Duodenal mucosa (tissue), 2 donors: ENCODE measurements at regions not wholly inside any gene's neighbourhood (a gene's known extent, or its start where the extent isn't known, plus 50 kb on each side); places are given as distances from the start of the nearest gene placed in this dataset.

Experiments used
- H3K27ac ChIP-seq: one replicate; pipeline ENCODE4 v1.7.0; 2013; ENCODE audit warnings: low read depth, low read length
- H3K27me3 ChIP-seq, 2 donors: one replicate each; pipeline ENCODE4 v1.7.0; 2013; ENCODE audit warnings: low read length in 2 of 2, control low read depth in 1 of 2; ENCODE audit not compliant: insufficient read depth in 2 of 2, control insufficient read depth in 1 of 2
- H3K36me3 ChIP-seq, 2 donors: one replicate each; pipeline ENCODE4 v1.7.0; 2013; ENCODE audit warnings: low read length in 2 of 2, control low read depth in 1 of 2; ENCODE audit not compliant: insufficient read depth in 2 of 2, control insufficient read depth in 1 of 2
- H3K4me1 ChIP-seq, 2 donors: one replicate each; pipeline ENCODE4 v1.7.0; 2013; ENCODE audit warnings: low read length in 2 of 2, control low read depth in 1 of 2; ENCODE audit not compliant: insufficient read depth in 2 of 2, control insufficient read depth in 1 of 2
- H3K4me3 ChIP-seq, 2 donors: one replicate each; pipeline ENCODE4 v1.7.0; 2013; ENCODE audit warnings: low read length in 2 of 2, low read depth in 1 of 2
- H3K9ac ChIP-seq, 2 donors: one replicate each; pipeline ENCODE4 v1.7.0; 2013; ENCODE audit warnings: low read length in 2 of 2, low read depth in 1 of 2
- H3K9me3 ChIP-seq, 2 donors: one replicate each; pipeline ENCODE4 v1.7.0; 2013; ENCODE audit warnings: low read length in 2 of 2, control low read depth in 1 of 2; ENCODE audit not compliant: control insufficient read depth in 1 of 2

DNA sequence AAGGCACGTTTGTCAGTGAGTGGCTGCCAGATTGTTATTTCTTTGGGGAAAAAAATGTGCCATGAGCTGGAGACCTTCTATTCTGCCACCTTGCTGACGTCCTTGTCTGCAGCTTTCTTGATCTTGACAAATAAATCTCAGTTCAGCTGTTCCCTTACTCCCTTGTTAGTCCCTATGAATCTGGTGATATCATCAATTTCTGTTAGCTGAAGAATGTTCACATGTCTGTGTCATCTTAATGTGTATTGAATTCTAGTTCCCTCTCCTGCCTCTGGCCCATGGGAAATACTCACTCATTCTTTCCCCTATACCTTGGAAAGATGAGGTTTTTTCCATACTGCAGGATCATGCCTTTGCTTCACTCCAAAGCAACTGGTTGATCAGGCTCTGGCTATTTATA, 649.9 kb upstream of the API5 start:
- Histone ChIP-seq H3K27me3 (no peaks in the 10 kb centered on the region), H3K36me3 (no peaks in the 10 kb centered on the region), H3K4me3 (no peak overlapping the region), H3K9me3 (no peaks in the 10 kb centered on the region), H3K4me1 (no peaks in the 10 kb centered on the region), H3K9ac (no peak overlapping the region), H3K27ac (no peak overlapping the region)

DNA sequence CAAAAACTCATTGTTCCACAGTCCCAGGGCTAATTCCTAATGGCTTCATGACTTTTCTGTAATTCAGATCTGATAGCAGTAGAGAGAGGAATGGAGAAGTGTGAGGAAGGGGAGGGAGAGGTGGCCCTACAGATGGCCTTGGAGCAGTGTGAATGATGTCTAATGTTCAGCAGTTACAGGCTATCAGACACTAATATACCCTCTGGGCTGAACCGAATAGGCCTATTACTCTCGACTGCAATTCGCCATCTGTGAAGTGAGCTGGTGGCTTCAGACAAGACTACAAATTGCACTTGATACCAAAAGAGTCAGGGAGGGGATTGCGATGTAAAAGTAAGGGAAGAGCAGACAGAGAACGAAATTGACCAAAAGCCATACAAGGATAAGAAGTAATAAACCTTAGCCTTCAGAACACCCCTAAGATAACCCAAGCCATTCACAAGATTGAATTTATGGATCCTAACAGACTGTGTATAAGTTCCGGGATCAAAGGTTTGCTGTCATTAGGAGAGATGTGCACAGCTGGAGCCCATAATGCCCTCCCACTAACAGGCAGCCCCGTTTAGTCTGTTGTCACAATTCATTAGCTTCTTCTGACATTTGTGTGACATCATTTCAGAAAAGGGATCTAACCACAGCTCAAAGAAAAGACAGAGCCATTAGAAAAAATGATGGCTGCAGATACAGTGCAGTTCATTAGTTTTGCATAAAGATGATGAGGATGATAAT, 642.4 kb upstream of the API5 start:
- H3K27me3 ChIP-seq = no peaks in the 10 kb centered on the region

DNA sequence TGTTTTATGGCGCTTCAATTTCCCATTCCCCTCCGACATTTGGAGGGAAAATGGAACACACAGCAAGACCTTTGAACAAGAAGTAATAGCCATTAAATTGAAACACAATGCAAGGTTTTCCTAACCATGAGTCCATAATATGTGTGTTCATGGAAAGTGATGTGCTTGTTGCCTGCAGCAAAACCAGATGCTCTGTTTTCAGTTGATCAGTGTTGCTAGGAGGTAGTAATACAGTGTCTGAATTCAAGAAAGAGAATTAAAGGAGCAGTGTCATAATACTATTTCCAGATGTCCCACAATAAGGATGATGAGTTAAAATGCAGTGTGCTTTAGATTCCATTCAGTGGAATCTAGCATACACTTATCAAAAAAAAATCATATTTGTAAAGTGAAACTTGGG, 637.4 kb upstream of the API5 start:
- no peaks in the 10 kb centered on the region for H3K4me1 ChIP-seq
- H3K9ac ChIP-seq = no peak overlapping the region
- no peak overlapping the region for H3K27ac ChIP-seq
- no peak overlapping the region for H3K4me3 ChIP-seq
- H3K9me3 ChIP-seq = no peaks in the 10 kb centered on the region
- no peaks in the 10 kb centered on the region for H3K36me3 ChIP-seq
- no peaks in the 10 kb centered on the region for H3K27me3 ChIP-seq

More for the DNA sequence above, 642.4 kb upstream of the API5 start:
- Histone ChIP-seq H3K9ac (no peak overlapping the region), H3K4me3 (no peak overlapping the region), H3K36me3 (no peaks in the 10 kb centered on the region), H3K4me1 (no peaks in the 10 kb centered on the region), H3K27ac (no peak overlapping the region), H3K9me3 (no peaks in the 10 kb centered on the region)

DNA sequence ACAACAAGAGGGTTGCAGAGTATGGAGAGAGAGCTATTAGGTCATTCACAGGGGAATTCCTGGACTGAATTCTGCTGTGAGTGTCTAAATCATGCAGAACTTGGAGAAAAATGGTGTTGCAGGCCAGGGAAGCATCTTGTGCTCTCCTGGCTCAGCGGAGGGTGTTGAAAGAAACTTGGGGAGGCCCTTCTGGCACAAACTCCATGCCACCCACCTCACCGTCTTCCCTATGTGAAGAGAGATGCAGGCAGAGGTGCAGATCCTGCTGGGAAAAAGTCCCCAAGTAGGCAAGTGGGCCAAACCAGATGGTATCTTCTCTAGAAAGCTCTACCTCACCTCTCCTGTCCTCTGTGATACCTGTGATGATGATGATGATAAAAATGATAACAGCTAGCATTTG, 604.3 kb upstream of the API5 start:
- Histone ChIP-seq H3K36me3 (no peaks in the 10 kb centered on the region), H3K4me1 (no peaks in the 10 kb centered on the region), H3K4me3 (no peak overlapping the region), H3K27me3 (no peaks in the 10 kb centered on the region), H3K27ac (no peak overlapping the region), H3K9me3 (no peaks in the 10 kb centered on the region), H3K9ac (no peak overlapping the region)

DNA sequence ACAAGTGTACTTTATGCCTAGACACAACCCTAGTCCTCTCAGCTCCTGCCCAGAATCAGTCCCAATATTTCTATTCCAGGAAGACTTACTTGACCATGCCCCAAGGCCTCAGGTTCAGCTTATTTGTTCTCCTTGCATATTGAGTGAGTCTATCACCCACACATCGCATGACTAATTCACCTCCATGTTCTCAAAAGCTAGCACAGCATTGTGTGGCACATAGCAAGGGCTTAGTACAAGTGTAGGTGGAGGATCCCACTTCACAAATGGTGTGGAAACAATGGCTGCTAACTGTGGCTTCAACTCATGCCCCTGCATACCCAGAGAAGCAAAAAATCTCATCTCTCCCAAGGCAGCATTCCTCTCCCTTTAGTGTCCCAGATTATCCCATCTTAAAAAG, 602.6 kb upstream of the API5 start:
- Histone ChIP-seq H3K27ac (no peak overlapping the region), H3K36me3 (no peaks in the 10 kb centered on the region), H3K9ac (no peak overlapping the region), H3K4me1 (no peaks in the 10 kb centered on the region), H3K27me3 (no peaks in the 10 kb centered on the region), H3K9me3 (no peaks in the 10 kb centered on the region), H3K4me3 (no peak overlapping the region)

DNA sequence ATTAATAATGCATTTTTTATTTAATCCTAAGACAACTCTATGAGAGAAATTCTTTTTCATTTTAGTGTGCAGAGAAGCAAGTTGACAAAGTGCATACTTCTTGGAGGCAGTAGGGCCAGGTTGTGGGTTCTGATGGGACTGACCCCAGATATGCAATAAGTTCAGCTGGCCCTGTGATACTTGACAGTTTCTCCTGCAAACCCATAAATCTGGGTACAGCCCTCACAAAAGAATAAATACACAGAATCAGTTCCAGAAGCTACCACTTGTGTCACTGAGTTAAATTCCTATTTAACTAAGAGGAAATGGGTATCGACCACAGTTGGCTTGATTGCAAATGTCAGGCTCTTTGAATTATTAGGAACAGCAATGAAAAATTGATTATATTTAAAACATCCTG, 598.5 kb upstream of the API5 start:
- no peaks in the 10 kb centered on the region for H3K27me3 ChIP-seq
- no peak overlapping the region for H3K27ac ChIP-seq
- H3K4me3 ChIP-seq = no peak overlapping the region
- H3K9me3 ChIP-seq = peaks cover 0 to 3% of the 10 kb centered on the region in 2 donors
- H3K9ac ChIP-seq = no peak overlapping the region
- H3K4me1 ChIP-seq = no peaks in the 10 kb centered on the region
- H3K36me3 ChIP-seq = no peaks in the 10 kb centered on the region

DNA sequence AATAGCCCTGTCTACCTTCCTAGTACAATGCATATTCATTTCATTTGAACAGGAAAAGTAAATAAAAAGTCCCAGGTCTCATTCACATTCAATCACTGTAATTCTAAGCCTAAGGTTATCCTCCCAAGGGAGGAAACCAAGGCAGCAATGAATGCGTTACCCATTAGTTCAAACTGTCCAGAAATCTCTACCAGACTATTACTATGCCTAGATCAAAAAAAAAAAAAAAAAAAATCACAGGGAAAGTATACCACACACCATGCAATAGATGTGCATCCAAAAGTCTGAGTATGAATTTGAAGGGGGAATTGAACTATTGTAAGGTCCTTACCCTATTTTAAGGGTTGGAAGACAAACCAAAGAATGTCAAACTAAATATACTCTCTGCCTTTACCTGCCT, 598.0 kb upstream of the API5 start:
- Histone ChIP-seq H3K27ac (no peak overlapping the region), H3K4me1 (no peaks in the 10 kb centered on the region), H3K27me3 (no peaks in the 10 kb centered on the region), H3K9me3 (peaks cover under 1 to 3% of the 10 kb centered on the region in 2 donors), H3K4me3 (no peak overlapping the region), H3K9ac (no peak overlapping the region), H3K36me3 (no peaks in the 10 kb centered on the region)

DNA sequence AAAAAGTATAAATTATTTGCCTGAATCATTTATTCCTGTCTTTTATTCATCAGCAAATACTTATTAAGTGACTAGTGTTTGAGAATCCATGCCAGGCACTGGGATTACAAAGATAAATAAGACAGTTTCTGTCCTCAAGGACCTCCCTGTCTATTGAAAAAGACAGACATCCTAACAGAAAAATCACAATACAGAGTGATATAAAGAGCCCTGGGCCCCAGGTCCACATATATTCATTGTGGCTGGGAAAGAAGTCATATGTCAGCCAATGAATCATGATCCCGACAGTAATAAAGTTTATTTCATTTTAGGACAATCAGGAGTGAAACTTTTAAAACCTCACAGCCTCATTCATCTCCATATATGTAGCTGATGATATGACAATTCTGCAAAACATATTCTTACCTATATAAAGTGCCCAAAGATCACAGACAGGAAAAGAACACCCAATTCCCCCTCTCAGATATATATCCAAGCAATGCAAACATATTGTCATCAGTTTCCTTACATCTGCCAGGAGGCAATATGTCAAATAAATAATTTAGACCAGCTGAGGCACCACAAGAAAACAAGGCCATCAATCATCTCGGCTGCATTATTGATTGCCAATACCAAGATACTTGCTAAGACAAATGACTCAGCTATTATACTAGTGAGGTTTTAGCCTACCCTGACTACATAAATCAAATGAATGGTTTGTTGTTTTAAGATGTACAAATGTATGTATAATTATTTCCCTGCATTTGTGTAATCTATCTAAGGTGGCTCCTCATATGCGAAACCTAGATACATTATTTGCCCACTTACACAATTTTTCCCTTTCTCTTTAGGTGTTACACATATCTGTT, 590.9 kb upstream of the API5 start:
- no peaks in the 10 kb centered on the region for H3K4me1 ChIP-seq
- H3K27ac ChIP-seq = no peak overlapping the region
- peaks cover 0 to 2% of the 10 kb centered on the region in 2 donors for H3K9me3 ChIP-seq
- no peaks in the 10 kb centered on the region for H3K36me3 ChIP-seq
- H3K9ac ChIP-seq = no peak overlapping the region
- H3K4me3 ChIP-seq = no peak overlapping the region
- H3K27me3 ChIP-seq = no peaks in the 10 kb centered on the region

DNA sequence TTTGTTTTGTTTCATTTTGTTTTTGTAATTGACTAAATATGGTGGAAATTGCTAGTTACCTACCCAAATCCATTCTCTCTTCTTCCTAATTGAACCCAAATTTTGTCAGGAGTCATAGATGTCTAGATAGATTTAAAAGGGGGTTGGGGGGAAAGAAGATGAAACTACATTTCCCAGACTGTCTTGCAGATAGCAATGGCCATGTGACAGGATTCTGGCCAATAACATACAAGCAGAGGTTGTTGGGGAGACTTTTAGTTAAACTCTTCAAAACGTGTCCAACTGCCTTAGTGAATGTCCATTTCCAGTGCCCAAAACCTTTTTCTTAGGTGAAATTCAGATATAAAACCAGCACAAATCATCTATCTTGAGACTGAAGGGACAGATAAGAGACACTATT, 583.9 kb upstream of the API5 start:
- Histone ChIP-seq H3K36me3 (no peaks in the 10 kb centered on the region), H3K9me3 (peaks cover 0 to 5% of the 10 kb centered on the region in 2 donors), H3K4me1 (no peaks in the 10 kb centered on the region), H3K27me3 (no peaks in the 10 kb centered on the region), H3K9ac (no peak overlapping the region), H3K4me3 (no peak overlapping the region), H3K27ac (no peak overlapping the region)

DNA sequence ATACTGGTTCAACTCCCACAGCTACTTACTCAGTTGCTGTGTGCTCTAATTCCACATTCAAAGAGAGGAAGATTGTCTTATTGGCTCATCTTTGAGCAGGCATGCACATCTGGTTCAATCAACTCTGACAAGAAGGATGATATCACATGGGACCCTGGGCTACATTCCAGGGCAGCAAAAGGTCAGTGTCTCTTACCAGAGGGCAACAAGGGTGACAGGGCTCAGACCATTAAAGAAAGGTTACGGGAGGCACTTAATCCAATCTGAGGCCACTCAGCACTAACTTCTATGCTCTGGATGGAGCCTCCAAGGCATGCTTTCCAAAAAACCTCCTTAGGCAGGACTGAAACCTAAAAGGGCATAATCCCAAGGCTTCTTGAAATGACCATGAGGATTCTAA, 549.4 kb upstream of the API5 start:
- H3K9ac ChIP-seq = no peak overlapping the region
- no peak overlapping the region for H3K4me3 ChIP-seq
- no peaks in the 10 kb centered on the region for H3K36me3 ChIP-seq
- H3K27me3 ChIP-seq = no peaks in the 10 kb centered on the region
- H3K27ac ChIP-seq = no peak overlapping the region
- no peaks in the 10 kb centered on the region for H3K4me1 ChIP-seq
- H3K9me3 ChIP-seq = no peaks in the 10 kb centered on the region
